Upper lobe of left lung (tissue), 4 donors: ENCODE measurements at regions not wholly inside any gene's neighbourhood (a gene's known extent, or its start where the extent isn't known, plus 50 kb on each side); places are given as distances from the start of the nearest gene placed in this dataset.

Source experiments
- POLR2A ChIP-seq, 4 donors: fragments of 450-650 bp; IDR thresholded peaks; one replicate each; pipeline ENCODE4 v1.5.1; 2016 to 2017; ENCODE audit warnings: antibody characterized with exemption in 4 of 4, mild to moderate bottlenecking in 2 of 4
- POLR2AphosphoS5 ChIP-seq, 2 donors: sonication (generic); formaldehyde crosslinking; IDR thresholded peaks; one replicate each; pipeline ENCODE4 v1.5.1; 2017; ENCODE audit warnings: antibody characterized with exemption in 2 of 2
- TF ChIP-seq, protein P1 (sequence below), 6 experiments: fragments of 450-650 bp in 4 of 6; fragments of 200-600 bp in 2 of 6; sonication (generic) in 2 of 6; IDR thresholded peaks; one replicate each; pipeline ENCODE4 v1.5.1; 2016 to 2019; ENCODE audit warnings: antibody characterized with exemption in 6 of 6

GRCh38 chr18:27808683-27809082 lies 368.2 kb downstream of the CDH2 start:
- TF ChIP-seq, protein P1, sequence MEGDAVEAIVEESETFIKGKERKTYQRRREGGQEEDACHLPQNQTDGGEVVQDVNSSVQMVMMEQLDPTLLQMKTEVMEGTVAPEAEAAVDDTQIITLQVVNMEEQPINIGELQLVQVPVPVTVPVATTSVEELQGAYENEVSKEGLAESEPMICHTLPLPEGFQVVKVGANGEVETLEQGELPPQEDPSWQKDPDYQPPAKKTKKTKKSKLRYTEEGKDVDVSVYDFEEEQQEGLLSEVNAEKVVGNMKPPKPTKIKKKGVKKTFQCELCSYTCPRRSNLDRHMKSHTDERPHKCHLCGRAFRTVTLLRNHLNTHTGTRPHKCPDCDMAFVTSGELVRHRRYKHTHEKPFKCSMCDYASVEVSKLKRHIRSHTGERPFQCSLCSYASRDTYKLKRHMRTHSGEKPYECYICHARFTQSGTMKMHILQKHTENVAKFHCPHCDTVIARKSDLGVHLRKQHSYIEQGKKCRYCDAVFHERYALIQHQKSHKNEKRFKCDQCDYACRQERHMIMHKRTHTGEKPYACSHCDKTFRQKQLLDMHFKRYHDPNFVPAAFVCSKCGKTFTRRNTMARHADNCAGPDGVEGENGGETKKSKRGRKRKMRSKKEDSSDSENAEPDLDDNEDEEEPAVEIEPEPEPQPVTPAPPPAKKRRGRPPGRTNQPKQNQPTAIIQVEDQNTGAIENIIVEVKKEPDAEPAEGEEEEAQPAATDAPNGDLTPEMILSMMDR (IDR thresholded peaks at IDR 0.05): no peak
- TF ChIP-seq POLR2AphosphoS5 (IDR thresholded peaks at IDR 0.05) (no peak), POLR2A (IDR thresholded peaks at IDR 0.05) (no peak)
